IMR-90 (cell line): ENCODE measurements at regions not wholly inside any gene's neighbourhood (a gene's known extent, or its start where the extent isn't known, plus 50 kb on each side); places are given as distances from the start of the nearest gene placed in this dataset.
A peak's percentile ranks its signal among the peaks of the same experiment; 100 is the strongest.

ENCODE experiments used
- ATAC-seq: fragments of 200-7000 bp; cut with Tn5 transposase; 2 replicates; pipeline ENCODE4 v1.9.1; 2020; ENCODE audit warnings: low read depth, mild to moderate bottlenecking, moderate library complexity
- BruUV-seq: library from RNA; stranded (reverse); fragments of 400-500 nt; replicated peaks from 2 replicates; lab custom pipeline; 2021; lab: Mats Ljungman, UMichigan
- CTCF ChIA-PET: fragments of 300-600 bp; formaldehyde crosslinking; extraction: SDS; loops from one replicate; lab custom pipeline; 2021; ENCODE audit warnings: antibody characterized with exemption; lab: Yijun Ruan, JAX
- POLR2A ChIA-PET: fragments of 300-600 bp; sonication (Branson Sonifier 250); formaldehyde crosslinking; loops from one replicate; lab custom pipeline; 2022; ENCODE audit warnings: antibody characterized with exemption; ENCODE audit not compliant: unreplicated experiment; lab: Charles Lee
- DNase-seq: peaks from one replicate; pipeline ENCODE4 v3.0.0; 2013
- H2AFZ ChIP-seq: replicated peaks from 2 replicates; pipeline ENCODE3; 2013; ENCODE audit warnings: low read length, mild to moderate bottlenecking; ENCODE audit not compliant: poor library complexity
- H2AK5ac ChIP-seq: 2 replicates; pipeline ENCODE4 v1.6.1; 2013; ENCODE audit warnings: low read depth, low read length, inconsistent platforms
- H2AK9ac ChIP-seq: replicated peaks from 2 replicates; pipeline ENCODE3; 2013; ENCODE audit warnings: mild to moderate bottlenecking, low read depth, low read length, moderate library complexity; ENCODE audit not compliant: poor library complexity
- H2BK120ac ChIP-seq: 2 replicates; pipeline ENCODE4 v1.6.1; 2013; ENCODE audit warnings: low read depth, low read length, inconsistent platforms
- H2BK15ac ChIP-seq: 3 replicates; pipeline ENCODE4 v1.6.1; 2013; ENCODE audit warnings: low read depth, low read length, inconsistent platforms
- H2BK20ac ChIP-seq: 2 replicates; pipeline ENCODE4 v1.6.1; 2013; ENCODE audit warnings: low read depth, mild to moderate bottlenecking, inconsistent platforms, low read length, moderate library complexity
- H2BK5ac ChIP-seq: 2 replicates; pipeline ENCODE4 v1.6.1; 2013; ENCODE audit warnings: mild to moderate bottlenecking, low read depth, low read length, inconsistent platforms; ENCODE audit not compliant: poor library complexity, severe bottlenecking
- H3K14ac ChIP-seq: replicated peaks from 2 replicates; pipeline ENCODE4 v1.6.1; 2013; ENCODE audit warnings: low read depth, low read length, inconsistent platforms
- H3K18ac ChIP-seq: 2 replicates; pipeline ENCODE4 v1.6.1; 2013; ENCODE audit warnings: low read depth, low read length, control low read depth
- H3K23ac ChIP-seq: 2 replicates; pipeline ENCODE4 v1.6.1; 2013; ENCODE audit warnings: low read depth, low read length, inconsistent platforms
- H3K27ac ChIP-seq: 2 replicates; pipeline ENCODE4 v1.5.1; 2013; ENCODE audit warnings: mild to moderate bottlenecking, control low read depth, low read length; ENCODE audit not compliant: insufficient read depth
- H3K27me3 ChIP-seq: 2 replicates; pipeline ENCODE4 v1.6.1; 2013; ENCODE audit warnings: low read length; ENCODE audit not compliant: control insufficient read depth, insufficient read depth
- H3K36me3 ChIP-seq: 2 replicates; pipeline ENCODE4 v1.6.1; 2013; ENCODE audit warnings: low read length, mixed read lengths; ENCODE audit not compliant: control insufficient read depth, insufficient read depth
- H3K4ac ChIP-seq: 2 replicates; pipeline ENCODE4 v1.6.1; 2013; ENCODE audit warnings: low read depth, low read length, inconsistent platforms
- H3K4me1 ChIP-seq: 2 replicates; pipeline ENCODE4 v1.6.1; 2013; ENCODE audit warnings: low read length, mixed read lengths; ENCODE audit not compliant: control insufficient read depth, insufficient read depth
- H3K4me2 ChIP-seq: 2 replicates; pipeline ENCODE4 v1.6.1; 2013; ENCODE audit warnings: low read depth, mild to moderate bottlenecking, control low read depth, low read length, moderate library complexity
- H3K4me3 ChIP-seq: 2 replicates; pipeline ENCODE4 v1.5.1; 2013; ENCODE audit warnings: low read depth, mild to moderate bottlenecking, control low read depth, low read length, moderate library complexity; ENCODE audit not compliant: insufficient read depth
- H3K56ac ChIP-seq: 2 replicates; pipeline ENCODE4 v1.6.1; 2013; ENCODE audit warnings: low read length, inconsistent platforms; ENCODE audit not compliant: insufficient read depth; ENCODE audit errors: extremely low read depth
- H3K79me1 ChIP-seq, 2 experiments: 2 replicates each; pipeline ENCODE4 v1.6.1; 2013; ENCODE audit warnings: low read length in 2 of 2, inconsistent platforms in 1 of 2, low read depth in 1 of 2
- H3K9ac ChIP-seq: 2 replicates; pipeline ENCODE4 v1.6.1; 2013; ENCODE audit warnings: low read depth, low read length, control low read depth
- H3K9me1 ChIP-seq: 2 replicates; pipeline ENCODE4 v1.6.1; 2013; ENCODE audit warnings: low read length, inconsistent platforms; ENCODE audit not compliant: insufficient read depth
- H3K9me3 ChIP-seq: 2 replicates; pipeline ENCODE4 v1.6.1; 2013; ENCODE audit warnings: low read length; ENCODE audit not compliant: control insufficient read depth, insufficient read depth
- H4K20me1 ChIP-seq: 2 replicates; pipeline ENCODE4 v1.6.1; 2013; ENCODE audit warnings: low read length, inconsistent platforms; ENCODE audit not compliant: insufficient read depth
- H4K5ac ChIP-seq: 2 replicates; pipeline ENCODE4 v1.6.1; 2013; ENCODE audit warnings: mild to moderate bottlenecking, low read depth, low read length, control low read depth
- H4K8ac ChIP-seq, 2 experiments: 2 replicates each; pipeline ENCODE4 v1.6.1; 2013; ENCODE audit warnings: low read depth in 2 of 2, low read length in 2 of 2, control low read depth in 1 of 2, inconsistent platforms in 1 of 2
- H4K91ac ChIP-seq: 2 replicates; pipeline ENCODE4 v1.6.1; 2013; ENCODE audit warnings: low read depth, low read length, inconsistent platforms; ENCODE audit not compliant: insufficient read depth
- CEBPB ChIP-seq: IDR thresholded peaks from 2 replicates; pipeline ENCODE4 v1.6.1; 2012; ENCODE audit warnings: low read depth, low read length, improper control_type of control experiment
- FOS ChIP-seq: fragments of 150-350 bp; IDR thresholded peaks from 2 replicates; pipeline ENCODE4 v1.6.1; 2016; ENCODE audit warnings: low read depth, low read length
- POLR2A ChIP-seq: IDR thresholded peaks from 2 replicates; pipeline ENCODE4 v1.6.1; 2012; ENCODE audit warnings: mild to moderate bottlenecking, low read depth, low read length
- WGBS, 2 experiments: methylation state at CpG; one replicate each; pipeline versions ENCODE4 v1.1.5 to v1.1.7; 2013; ENCODE audit warnings: missing lambda C conversion rate in 2 of 2; ENCODE audit not compliant: insufficient read length in 1 of 2; ENCODE audit errors: extremely low coverage in 2 of 2; 5-methylcytosine and 5-hydroxymethylcytosine counted together
- dilution Hi-C: fragments of 300-500 bp; cut with HindIII; formaldehyde crosslinking; loops from one replicate; pipeline ENCODE4 v1.14.3; 2018; ENCODE audit warnings: low sequenced_read_pairs; ENCODE audit not compliant: unreplicated experiment
- in situ Hi-C: fragments of 300-500 bp; cut with MboI; formaldehyde crosslinking; loops from 3 replicates; pipeline ENCODE4 v1.14.3; 2019; ENCODE audit warnings: low sequenced_read_pairs, inconsistent platforms, mixed read lengths
- intact Hi-C: fragments of 100-400 bp; cut with micrococcal nuclease; formaldehyde crosslinking; loops from 2 replicates; pipeline ENCODE4 v1.10.0; 2022

- no TSS peak for BruUV-seq
- TF ChIP-seq POLR2A (no peak), CEBPB (peak; percentile 76), FOS (no peak)
- Histone ChIP-seq H2BK5ac (no peak overlapping the region), H3K4ac (no peak overlapping the region), H3K36me3 (no peaks in the 10 kb centered on the region), H3K9ac (no peak overlapping the region), H3K4me2 (no peak overlapping the region), H3K9me3 (peaks cover 13% of the 10 kb centered on the region), H2BK15ac (no peak overlapping the region), H2BK20ac (no peak overlapping the region), H2AK9ac (no peak overlapping the region), H3K79me1 (no peaks in the 10 kb centered on the region), H3K18ac (no peak overlapping the region), H2AK5ac (no peak overlapping the region), H3K4me3 (no peak overlapping the region), H3K23ac (no peak overlapping the region), H3K9me1 (no peaks in the 10 kb centered on the region), H4K91ac (no peak overlapping the region), H2BK120ac (no peak overlapping the region), H3K4me1 (no peaks in the 10 kb centered on the region), H3K27ac (no peak overlapping the region), H4K20me1 (no peaks in the 10 kb centered on the region), H4K8ac (no peak overlapping the region), H3K27me3 (no peaks in the 10 kb centered on the region), H2AFZ (no peak overlapping the region), H4K5ac (no peak overlapping the region), H3K56ac (no peak overlapping the region), H3K14ac (no peak overlapping the region)
- ATAC-seq: no peak
- dilution Hi-C loops: no loop called here
- no peak for DNase-seq
- ChIA-PET POLR2A (no interaction called here), CTCF (interaction anchor here (0.7 kb wide), 1 partner anchor 227 kb away, joined by 3 read pairs; no protein-coding TSS in a partner anchor)
- intact Hi-C loops: no loop called here
- no CpG with 5 or more reads among the region's 4 CpGs for WGBS, 2 experiments
- in situ Hi-C loops: no loop called here
Observed at GRCh38 chr18:1304392-1304992, 399.8 kb downstream of the ADCYAP1 start.
